Stimulated activated CD8-positive, alpha-beta memory T cell treated with anti-CD3 and anti-CD28 coated beads, Interleukin-15, amount 100 ng/mL, for 48 hours (primary cell): ENCODE measurements at regions not wholly inside any gene's neighbourhood (a gene's known extent, or its start where the extent isn't known, plus 50 kb on each side); places are given as distances from the start of the nearest gene placed in this dataset.

Experiments
- DNase-seq, 2 donors: peaks; one replicate each; pipeline ENCODE4 v3.0.0-alpha.2; 2020; ENCODE audit warnings: low read depth in 2 of 2

DNA sequence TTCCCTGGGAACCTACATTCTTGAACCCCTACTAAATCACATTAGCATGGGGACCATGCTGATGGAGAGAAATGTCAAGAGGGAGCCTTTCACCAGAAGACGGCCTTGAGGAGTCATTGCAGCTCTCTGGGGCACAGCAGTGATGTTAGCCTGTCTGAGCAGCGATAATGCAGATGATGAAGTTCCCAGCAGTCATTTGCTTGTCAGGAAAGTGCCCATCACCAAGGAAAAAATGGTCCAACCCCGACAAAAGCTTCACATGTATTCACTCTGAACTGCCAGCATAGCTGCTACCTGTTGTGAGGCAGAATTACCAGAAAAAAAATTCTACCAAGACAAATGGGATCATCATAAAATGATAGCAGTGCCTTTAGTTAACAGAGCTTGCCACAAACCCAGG is 238.4 kb upstream of the UMPS start:
- no peak for DNase-seq

DNA sequence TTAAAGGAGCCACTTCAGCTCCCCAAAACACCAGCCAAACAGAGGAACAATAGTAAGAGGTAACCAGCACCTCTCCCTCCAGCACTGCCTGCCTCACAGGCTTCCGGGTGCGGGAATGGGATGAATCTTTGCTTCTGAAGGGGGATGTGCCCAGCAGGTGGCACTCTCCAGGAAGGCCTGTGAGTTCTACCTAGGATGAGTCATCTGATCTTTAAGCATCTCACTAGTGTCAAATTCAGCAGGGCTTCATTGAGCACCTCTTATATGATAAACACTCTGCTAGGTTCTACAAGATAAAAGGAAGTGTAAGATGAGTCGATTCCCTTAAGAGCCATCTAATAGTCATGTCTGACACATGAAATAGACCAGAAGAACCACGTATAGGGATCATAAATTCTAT is 237.4 kb upstream of the UMPS start:
- no peak for DNase-seq

DNA sequence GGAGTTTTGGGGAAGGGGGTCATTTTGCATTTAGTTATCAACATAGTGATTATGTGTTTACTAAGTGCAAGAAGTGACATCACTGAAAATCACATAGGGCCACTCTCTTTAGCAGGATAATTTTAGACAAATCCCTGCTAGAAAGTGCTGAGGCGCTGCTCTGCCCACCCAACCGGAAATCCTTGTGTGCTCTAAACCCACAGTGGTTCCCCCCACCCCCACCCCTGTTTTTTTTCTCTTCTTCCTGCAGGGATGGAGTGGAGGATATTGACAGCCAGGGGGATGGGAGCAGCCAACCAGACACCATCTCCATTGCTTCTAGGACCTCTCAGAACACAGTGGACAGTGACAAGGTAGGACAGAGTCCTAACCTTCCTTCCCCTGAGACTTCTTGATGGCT is 234.2 kb upstream of the UMPS start:
- no peak for DNase-seq

DNA sequence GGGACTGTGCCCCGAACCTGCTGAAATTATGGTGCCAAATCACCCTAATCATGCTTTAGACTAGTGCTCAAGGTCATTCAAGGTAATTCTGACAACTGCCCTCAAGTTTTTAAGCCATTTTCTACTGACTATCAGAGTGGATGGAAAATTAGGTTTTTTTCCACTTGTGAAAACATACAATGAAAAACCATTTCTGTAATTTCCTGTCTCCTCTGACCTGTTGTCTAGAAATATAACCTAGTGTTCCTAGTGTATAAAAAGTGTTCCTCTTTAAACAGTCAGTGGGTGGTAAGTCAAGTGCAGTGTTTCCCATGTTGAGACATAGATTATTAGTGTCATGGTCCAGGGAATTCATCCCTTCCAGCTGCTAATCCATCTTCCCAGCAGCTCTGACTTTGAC is 232.8 kb upstream of the UMPS start:
- no peak for DNase-seq

DNA sequence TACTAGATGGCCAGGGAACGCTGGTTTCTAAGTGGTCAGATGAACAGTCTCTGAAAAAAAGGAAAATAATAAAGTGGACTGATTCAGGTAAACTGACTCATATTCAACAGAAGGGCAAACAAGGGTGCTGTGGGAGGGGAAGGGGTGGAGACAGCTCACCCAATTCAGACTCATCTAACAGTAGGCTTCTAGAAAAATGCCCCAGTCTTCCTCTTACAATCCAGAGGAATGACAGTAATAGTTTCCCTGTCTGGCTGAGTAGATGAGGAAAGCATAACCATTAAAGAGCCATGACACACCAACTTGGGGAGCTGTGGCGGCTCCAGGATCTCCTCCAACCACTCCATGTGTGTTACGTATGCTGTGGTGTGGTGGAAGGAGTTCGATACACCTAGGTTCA is 231.4 kb upstream of the UMPS start:
- DNase-seq, result no peak

DNA sequence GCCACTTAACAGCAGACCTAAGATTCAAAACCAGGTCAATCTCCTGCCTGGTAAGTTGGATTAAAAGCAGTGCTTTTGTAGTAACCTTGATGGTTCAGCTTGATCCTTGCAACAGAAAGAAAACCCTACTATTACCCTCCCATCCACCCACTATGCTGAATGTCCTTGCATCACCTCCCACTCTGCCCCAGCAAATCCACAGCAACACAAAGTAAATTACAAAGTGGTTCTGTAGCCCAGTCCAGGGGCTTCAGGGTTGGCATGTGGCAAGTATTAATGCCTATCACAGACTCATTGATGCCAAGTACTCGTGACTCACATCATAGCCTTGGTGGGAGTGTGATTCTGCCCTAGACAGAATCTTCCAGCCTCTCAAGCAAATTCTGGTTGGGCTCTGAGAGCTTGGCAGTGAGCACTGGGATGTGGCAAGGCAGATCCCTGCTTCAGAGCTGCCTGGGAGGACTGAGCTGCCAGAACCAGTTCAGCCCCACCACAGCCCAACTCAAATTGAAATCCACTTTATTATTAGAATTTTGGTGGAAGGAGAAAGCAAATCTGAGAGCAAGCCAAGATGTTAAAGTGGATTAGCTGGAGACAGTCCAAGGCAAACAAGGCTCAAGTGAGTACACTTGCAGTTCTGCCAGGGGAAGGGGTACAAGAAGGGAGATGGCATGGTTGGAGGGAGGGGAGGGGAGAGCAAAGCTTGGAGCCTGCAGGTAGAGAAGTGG is 225.8 kb upstream of the UMPS start:
- no peak for DNase-seq

DNA sequence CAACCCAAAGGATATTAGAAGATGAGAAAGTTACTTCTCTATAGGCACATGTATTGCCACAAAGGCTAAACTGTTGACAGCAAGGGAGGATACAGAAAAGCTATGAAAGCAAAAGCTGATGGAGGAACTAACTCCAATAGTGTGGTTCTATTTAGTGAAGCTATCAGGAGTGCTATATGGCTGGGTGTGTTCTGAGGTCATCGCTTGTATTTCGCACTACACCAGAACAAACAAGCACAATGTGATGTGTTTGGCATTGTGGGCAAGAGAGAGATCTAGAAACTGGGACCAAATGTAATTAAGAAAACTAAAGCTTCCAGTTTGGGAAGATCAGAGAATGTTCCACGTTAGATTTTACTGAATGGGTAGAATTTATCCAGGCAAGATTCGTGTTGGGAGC is 220.4 kb upstream of the UMPS start:
- no peak for DNase-seq

DNA sequence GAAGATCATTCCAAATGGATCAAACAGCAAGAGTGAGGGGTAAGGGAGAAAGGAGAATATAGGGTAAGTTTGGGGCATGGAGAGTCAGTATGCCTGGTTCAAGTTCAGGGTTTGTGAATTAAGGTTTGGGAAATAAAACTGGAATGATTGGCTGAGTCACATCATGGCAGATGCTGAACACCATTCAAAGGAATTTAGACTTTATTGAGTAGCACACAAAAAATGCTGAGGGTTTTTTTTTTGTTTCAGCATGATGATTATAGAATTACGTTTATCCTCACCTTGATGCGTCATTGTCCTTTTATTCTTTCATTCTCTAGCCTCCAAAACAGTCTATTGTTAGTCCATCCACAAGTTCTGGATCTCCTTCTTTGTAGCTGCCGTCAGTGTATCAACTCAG is 220.0 kb upstream of the UMPS start:
- DNase-seq, result no peak

DNA sequence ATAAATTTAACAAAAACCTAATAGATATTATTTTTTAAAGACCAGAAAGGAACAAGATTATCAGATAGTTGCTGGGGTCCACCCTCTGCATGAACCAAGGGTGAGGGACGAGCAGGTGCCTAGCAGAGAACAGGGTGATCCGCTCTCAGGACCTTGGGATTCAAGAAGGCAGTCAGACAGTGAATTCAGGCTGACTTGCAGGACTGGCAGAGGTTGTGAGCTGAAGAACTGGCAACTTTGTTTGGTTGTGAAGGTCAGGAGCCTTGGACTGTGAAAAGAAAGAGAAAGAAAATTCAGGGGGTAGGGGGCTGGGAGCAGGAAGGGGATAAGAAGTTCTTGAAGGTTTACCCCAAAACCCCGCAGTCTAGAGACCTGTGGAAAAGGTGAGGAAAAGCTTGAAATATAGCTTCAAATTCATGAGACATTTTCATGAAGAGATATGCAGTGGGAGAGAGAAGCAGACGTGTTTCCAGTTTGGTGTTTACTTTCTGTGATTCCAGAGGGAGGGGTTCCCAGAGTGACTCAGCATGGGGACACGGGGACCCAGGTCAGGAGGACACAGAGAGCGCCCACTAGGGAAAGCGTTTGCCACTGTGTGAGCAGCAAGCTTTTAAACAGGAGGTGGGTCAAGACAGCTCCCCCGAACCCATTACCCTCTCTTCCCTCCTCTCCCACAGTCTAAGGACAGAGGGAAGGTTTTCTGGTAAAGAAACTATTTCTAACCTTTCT is 217.2 kb upstream of the UMPS start:
- no peak for DNase-seq

DNA sequence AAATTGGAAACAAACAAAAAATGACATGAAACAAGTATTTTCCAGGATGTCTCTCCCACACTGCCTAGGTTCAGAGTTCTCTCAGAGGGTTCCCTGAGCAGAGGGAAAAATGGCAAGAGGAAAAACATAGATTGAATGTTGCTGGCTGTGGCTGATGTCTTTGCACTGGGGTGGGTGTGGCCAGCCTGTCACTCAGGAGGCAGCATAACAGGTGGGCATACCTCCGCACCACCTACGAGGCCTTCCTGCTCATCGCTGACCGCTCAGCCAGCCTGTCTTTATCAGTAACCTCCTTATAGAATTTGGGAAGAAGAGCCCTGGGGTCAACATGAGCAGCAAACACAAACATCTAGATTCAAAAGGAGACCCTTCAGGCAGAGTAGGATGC is 216.6 kb upstream of the UMPS start:
- no peak for DNase-seq

DNA sequence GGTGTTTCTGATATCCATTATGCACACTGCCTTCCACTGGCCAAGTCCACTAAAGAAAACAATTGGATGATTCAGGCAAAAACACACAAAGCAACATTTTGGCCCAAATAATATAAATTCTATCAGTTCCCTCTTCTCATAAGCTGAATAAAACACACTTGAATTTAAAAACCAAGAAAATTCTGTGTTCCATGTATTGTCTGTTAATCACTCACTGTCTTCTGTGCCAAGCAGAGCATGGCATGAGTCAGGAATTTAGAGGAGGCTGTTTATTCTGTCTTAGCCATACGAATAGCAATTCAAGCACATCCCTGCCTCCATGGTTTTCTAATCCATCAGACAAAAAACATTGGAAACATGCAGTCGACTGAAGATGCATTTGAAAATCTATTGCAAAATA is 215.6 kb upstream of the UMPS start:
- no peak for DNase-seq

DNA sequence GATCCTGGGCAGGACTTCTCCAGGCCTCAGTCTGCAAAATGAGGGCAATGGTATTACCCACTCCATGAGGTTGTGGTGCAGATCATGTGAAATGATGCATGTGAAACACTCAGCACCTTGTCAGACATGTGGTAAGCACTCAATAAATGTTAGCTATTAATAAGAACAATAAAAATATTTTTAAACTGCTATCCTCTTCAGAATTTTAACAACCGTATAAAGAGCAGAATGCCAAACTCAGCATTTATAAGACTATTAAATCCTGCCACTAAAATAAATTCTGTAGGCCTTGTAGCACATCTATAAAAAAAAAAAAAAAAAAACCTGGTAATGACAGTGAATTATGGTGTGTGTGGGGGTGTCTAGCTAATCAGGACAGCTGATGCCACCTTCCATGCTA is 213.9 kb upstream of the UMPS start:
- no peak for DNase-seq

DNA sequence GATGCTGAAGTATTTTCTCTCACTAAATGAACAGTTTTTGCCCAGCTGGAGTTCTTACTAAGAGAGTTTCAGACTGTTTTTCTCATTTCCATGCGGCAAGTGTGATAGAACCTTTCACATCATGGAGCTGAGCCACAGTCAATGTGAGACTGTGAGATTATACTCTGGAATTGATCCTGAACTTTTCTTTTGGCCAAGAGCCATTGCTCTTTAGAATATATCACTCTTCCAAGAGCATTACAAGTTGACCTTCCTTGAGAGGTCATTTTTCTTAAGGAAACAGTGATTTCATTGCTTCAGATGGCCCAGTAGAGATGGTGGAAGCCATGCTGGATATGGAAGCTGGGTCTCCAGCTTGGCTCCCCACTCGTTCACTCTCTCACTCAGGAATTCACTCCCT is 212.9 kb upstream of the UMPS start:
- no peak for DNase-seq

DNA sequence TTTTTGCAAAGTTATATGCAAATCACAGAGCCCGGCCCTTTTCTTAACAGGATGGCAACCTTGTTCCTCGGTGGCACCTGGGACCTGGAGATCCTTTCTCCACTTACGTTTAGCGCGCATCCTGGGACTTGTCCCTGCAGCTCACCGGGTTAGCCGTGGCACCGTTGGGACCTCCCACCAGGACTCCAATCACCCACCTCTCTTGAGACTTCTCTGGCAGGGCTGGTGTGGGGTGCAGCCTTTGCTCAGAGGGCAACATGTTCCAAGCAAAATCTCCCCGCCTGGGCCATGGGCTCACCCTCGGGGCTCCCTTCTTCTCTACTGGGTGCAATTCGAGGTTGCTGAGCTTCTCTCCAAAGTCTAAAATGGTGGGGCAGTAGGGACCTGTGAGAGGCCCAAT is 211.9 kb upstream of the UMPS start:
- DNase-seq, result no peak

DNA sequence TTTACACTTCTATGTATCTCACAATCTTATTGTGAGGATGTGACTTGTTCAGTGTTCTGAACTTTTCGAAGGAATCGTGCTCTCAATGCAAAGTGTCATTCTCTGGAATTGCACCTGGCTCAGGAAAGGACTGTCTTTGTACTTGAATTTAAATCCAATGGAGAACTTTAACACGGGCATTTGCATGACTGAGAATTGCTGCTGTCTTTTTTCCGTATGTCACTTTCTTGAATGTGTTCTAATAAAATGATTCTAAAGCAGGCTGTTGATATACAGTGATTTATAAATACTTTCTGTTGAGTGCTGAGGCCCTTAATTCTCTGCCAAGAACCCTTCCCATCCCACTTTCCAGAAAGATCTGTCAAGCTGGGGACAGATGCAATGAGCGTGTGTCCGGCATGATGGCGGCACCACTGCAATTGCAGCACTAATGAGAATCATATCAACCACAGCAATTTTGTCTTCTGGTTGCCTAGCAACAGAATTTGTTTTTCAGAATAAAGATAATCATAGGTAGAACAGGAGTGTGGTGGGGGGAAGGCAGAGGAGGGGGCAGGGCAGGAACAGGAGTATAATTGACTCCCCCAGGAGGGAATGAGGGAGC is 210.6 kb upstream of the UMPS start:
- DNase-seq, result no peak

DNA sequence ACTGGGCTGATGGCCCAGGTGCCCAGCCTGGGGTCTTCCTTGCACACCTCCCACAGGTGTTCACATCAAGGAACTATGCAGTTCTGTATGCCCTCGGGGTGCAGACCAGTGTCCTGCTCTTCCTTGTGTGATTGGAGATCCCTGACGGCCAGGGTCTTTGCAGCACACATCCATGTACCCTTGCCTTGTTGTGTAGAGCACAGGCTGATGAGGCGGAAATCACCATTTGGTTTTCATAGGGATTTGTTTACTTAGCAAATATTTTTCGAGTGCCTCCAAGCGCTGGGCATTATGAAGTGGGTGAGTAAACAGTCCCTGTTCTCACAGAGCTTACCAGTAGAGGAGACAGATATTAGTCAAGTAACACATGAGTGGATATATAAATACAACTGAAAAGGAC is 209.3 kb upstream of the UMPS start:
- no peak for DNase-seq

DNA sequence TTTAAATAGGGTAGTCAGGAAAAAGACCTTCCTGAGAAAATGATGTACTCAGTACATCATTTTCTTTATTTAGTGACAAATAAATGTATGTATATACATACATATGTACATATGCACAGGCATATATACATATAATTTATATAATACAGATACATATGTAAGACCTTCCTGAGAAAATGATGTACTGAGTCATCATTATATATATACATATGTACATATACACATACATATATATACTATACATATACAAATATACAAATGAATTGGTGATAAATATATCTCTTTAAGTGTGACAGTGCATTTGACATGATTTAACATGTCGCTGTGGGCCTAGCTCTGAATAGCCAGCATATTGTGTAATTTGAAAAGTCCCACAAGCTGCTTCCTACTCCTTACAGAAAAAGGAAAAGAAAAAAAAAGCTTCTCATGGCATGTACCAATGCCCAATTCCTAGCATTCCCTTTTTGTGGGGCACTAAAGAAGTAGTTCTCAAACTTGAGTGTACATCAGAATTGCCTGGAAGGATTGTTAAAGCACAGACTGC is 208.1 kb upstream of the UMPS start:
- DNase-seq, result no peak

DNA sequence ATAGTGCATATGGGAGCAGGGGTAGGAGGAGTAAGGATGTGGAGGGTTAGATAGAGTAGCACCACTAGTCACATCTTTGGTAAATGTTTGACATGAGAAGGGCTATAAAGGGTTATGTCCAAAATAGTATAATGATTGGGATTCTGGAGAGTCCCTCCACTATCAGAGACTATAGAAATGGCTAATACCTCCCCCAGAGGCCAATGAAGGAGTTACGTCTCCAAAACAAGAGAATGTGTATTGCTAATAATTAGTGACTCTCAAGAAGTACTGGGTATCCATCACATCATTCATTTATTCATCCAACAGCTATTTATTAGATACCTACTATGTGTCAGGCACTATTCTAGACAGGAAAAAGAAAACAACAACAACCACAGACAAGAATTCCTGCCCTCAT is 203.7 kb upstream of the UMPS start:
- DNase-seq, result no peak

DNA sequence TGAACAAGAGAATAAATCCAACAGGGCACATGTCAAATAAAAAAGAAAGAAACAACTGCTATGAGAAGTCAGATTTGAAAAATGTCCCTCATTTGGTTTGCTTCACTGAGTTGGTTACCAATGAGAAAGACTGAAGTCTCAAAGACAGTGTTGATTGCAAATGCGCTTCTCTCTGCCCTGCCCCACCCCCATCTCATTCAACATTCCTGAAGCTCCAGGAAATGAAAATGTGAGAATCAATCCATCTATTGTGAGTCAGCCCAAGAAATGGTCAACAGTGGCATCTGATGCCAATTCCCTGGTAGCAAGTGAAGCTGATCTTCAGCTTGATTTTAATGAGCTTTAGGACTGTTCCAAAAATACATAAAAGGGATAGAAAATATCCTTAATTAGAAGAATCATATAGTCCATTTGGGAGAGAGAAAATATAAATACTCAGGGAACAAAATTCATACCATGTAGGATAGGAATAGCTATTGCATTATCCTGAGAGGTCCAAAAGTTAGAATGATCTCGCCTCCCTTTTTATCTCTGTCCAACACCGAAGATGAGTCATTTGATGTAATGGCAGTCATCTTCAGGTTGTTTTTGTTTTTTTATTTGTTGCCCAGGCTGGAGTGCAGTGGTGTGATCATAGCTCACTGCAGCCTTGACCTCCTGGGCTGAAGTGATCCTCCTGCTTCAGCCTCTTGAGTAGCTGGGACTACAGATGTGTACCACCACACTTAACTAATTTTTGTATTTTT is 200.3 kb upstream of the UMPS start:
- DNase-seq, result no peak

DNA sequence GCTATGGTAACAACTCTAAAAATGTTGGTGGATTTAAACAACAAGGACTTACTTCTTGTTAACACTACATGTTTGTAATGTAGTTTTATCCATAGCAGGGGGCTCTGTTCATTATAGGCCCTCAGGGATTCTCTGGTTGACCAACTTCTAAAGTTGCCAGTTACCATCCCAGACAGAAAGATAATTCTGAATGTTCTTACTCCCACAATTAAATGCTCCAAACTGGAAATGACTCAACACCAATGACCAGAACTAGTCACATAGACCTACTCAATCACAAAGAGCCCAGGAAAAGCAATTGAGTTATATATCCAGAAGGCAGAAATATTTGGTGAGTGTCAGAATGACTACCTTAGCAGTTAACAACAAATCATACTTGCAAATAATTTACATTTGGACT is 199.3 kb upstream of the UMPS start:
- DNase-seq, result no peak

DNA sequence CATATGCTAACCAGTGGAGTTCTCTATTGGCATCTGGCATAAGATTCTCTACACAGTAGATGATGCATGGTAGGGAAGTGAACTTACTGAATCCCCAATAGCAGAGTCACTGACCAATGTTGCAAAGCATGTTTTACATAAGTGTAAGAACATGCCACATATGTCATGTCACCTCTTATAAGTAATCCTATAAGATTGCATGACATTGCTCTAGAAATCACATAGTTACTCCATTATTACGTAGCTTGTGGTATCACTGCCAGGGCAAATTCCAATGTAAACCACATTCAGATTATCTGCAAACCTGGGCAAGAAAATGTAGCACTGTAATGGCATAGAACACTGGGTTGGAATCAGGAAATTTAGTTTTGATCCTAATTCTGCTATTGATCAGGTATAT is 198.2 kb upstream of the UMPS start:
- no peak for DNase-seq

DNA sequence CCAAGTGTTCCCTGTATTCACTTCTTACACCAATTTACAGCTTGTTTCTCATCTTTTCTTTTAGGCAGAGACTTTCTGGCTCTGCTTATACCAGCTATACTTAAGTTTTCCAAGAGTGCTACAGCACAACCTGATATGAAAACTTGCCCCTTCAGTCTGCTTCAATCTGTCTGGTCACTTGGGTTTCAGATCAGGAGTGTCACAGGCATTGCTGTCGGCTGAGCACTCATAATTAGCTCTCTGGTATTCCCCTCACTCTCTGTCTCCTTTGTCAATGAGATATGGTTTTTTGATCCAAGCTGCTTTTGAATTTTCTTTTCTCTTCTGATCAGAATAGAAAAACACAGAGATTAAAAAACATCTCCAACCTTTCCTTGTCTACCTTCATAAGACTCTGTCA is 194.9 kb upstream of the UMPS start:
- no peak for DNase-seq
